Osteoblast (primary cell): ENCODE measurements at regions not wholly inside any gene's neighbourhood (a gene's known extent, or its start where the extent isn't known, plus 50 kb on each side); places are given as distances from the start of the nearest gene placed in this dataset.

Source experiments
- DNase-seq: peaks from one replicate; pipeline ENCODE4 v3.0.0; 2011; ENCODE audit warnings: low spot score, mixed read lengths; ENCODE audit not compliant: insufficient read length; ENCODE audit errors: missing footprints
- H2AFZ ChIP-seq: 2 replicates; pipeline ENCODE4 v1.6.0; 2011; ENCODE audit warnings: mild to moderate bottlenecking, low read length
- H3K27ac ChIP-seq: 2 replicates; pipeline ENCODE4 v1.5.1; 2011; ENCODE audit warnings: mild to moderate bottlenecking, low read depth, low read length, moderate library complexity
- H3K27me3 ChIP-seq: 2 replicates; pipeline ENCODE4 v1.6.0; 2012; ENCODE audit warnings: mild to moderate bottlenecking, control low read depth, inconsistent platforms, low read length, moderate library complexity; ENCODE audit not compliant: insufficient read depth
- H3K36me3 ChIP-seq: 2 replicates; pipeline ENCODE4 v1.5.1; 2011; ENCODE audit warnings: mild to moderate bottlenecking, low read length, control low read depth, moderate library complexity; ENCODE audit not compliant: insufficient read depth
- H3K4me1 ChIP-seq: 2 replicates; pipeline ENCODE4 v1.5.1; 2011; ENCODE audit warnings: mild to moderate bottlenecking, low read length, control low read depth, moderate library complexity; ENCODE audit not compliant: insufficient read depth
- H3K4me2 ChIP-seq: 2 replicates; pipeline ENCODE4 v1.6.0; 2011; ENCODE audit warnings: mild to moderate bottlenecking, low read length; ENCODE audit not compliant: insufficient read depth
- H3K4me3 ChIP-seq: fragments of 200-600 bp; sonication (generic); 3 replicates; pipeline ENCODE4 v1.5.1; 2012; ENCODE audit warnings: mild to moderate bottlenecking, low read length, inconsistent platforms; ENCODE audit not compliant: insufficient read depth
- H3K79me2 ChIP-seq: 2 replicates; pipeline ENCODE4 v1.6.0; 2012; ENCODE audit warnings: mild to moderate bottlenecking, low read length, control low read depth, inconsistent platforms; ENCODE audit not compliant: insufficient read depth
- H3K9me3 ChIP-seq: 2 replicates; pipeline ENCODE4 v1.5.1; 2011; ENCODE audit warnings: low read depth, low read length, control low read depth
- H4K20me1 ChIP-seq: 2 replicates; pipeline ENCODE4 v1.6.0; 2012; ENCODE audit warnings: mild to moderate bottlenecking, low read length, control low read depth; ENCODE audit not compliant: insufficient read depth
- TF ChIP-seq, protein P1 (sequence below): IDR thresholded peaks from 2 replicates; pipeline ENCODE4 v1.5.1; 2011; ENCODE audit warnings: mild to moderate bottlenecking, low read depth, low read length, moderate library complexity; ENCODE audit errors: extremely low read depth

GRCh38 chr2:21301871-21302455 lies 178.2 kb downstream of the TDRD15 start:
- H3K27ac ChIP-seq = no peak overlapping the region
- H2AFZ ChIP-seq = no peak overlapping the region
- no peak for DNase-seq
- H3K27me3 ChIP-seq = no peaks in the 10 kb centered on the region
- no peaks in the 10 kb centered on the region for H3K79me2 ChIP-seq
- H3K4me3 ChIP-seq = no peak overlapping the region
- H3K36me3 ChIP-seq = no peaks in the 10 kb centered on the region
- H3K4me1 ChIP-seq = no peaks in the 10 kb centered on the region
- TF ChIP-seq, protein P1, sequence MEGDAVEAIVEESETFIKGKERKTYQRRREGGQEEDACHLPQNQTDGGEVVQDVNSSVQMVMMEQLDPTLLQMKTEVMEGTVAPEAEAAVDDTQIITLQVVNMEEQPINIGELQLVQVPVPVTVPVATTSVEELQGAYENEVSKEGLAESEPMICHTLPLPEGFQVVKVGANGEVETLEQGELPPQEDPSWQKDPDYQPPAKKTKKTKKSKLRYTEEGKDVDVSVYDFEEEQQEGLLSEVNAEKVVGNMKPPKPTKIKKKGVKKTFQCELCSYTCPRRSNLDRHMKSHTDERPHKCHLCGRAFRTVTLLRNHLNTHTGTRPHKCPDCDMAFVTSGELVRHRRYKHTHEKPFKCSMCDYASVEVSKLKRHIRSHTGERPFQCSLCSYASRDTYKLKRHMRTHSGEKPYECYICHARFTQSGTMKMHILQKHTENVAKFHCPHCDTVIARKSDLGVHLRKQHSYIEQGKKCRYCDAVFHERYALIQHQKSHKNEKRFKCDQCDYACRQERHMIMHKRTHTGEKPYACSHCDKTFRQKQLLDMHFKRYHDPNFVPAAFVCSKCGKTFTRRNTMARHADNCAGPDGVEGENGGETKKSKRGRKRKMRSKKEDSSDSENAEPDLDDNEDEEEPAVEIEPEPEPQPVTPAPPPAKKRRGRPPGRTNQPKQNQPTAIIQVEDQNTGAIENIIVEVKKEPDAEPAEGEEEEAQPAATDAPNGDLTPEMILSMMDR = no peak
- peaks cover 2% of the 10 kb centered on the region for H3K9me3 ChIP-seq
- no peak overlapping the region for H3K4me2 ChIP-seq
- H4K20me1 ChIP-seq = no peaks in the 10 kb centered on the region

DNA sequence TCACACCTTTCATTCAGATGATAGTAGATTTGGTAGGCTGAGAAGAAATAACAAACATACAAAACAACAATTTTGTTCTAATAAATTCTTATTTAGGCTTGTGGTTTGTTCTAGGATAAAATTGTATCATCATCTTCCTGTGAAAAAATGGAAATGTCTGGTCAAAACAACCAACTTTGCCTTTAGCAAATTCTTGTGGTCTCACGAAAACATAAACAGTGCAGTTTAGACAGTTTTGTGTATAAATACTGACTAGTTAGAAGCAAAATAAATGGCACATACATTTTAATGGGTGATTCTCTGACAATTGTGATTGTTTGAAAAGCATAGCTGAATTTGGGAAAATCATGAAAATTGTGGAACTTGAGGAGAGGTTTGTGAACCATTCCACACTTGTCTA lies 180.1 kb downstream of the TDRD15 start:
- Histone ChIP-seq H2AFZ (no peak overlapping the region), H3K27ac (no peak overlapping the region), H3K79me2 (no peaks in the 10 kb centered on the region), H3K27me3 (no peaks in the 10 kb centered on the region), H3K36me3 (no peaks in the 10 kb centered on the region), H3K4me2 (no peak overlapping the region), H4K20me1 (no peaks in the 10 kb centered on the region), H3K4me3 (no peak overlapping the region), H3K9me3 (peaks cover 2% of the 10 kb centered on the region), H3K4me1 (no peaks in the 10 kb centered on the region)
- no peak for DNase-seq
- TF ChIP-seq, protein P1 = no peak

DNA sequence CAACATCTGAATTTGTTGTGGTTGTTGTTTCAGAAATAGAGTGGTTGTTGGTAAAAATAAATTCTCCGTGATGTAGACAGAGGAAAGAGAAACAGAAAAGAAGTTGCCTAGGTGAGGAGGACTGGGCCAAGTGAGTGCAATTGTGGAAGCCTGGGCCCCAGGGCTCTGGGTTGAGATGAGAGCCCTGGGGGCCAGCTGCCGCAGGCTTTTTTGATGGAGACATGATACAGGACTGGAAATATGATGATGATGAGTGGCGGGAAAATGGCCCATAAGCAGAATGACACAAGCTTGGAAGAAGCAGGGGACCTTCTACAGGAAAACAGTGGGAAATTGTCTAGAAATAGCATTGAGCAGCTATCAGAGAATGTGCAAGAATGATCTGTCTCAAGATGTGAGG lies 181.8 kb downstream of the TDRD15 start:
- Histone ChIP-seq H3K27ac (no peak overlapping the region), H3K27me3 (no peaks in the 10 kb centered on the region), H3K4me1 (no peaks in the 10 kb centered on the region), H3K79me2 (no peaks in the 10 kb centered on the region), H4K20me1 (no peaks in the 10 kb centered on the region), H3K4me3 (no peak overlapping the region), H2AFZ (no peak overlapping the region), H3K9me3 (peaks cover 2% of the 10 kb centered on the region), H3K36me3 (no peaks in the 10 kb centered on the region), H3K4me2 (no peak overlapping the region)
- no peak for DNase-seq
- TF ChIP-seq, protein P1 = no peak

GRCh38 chr2:21306235-21306634 lies 182.5 kb downstream of the TDRD15 start:
- Histone ChIP-seq H3K4me3 (no peak overlapping the region), H4K20me1 (no peaks in the 10 kb centered on the region), H3K4me2 (no peak overlapping the region), H3K4me1 (no peaks in the 10 kb centered on the region), H3K36me3 (no peaks in the 10 kb centered on the region), H3K9me3 (peaks cover 2% of the 10 kb centered on the region), H3K27ac (no peak overlapping the region), H3K79me2 (no peaks in the 10 kb centered on the region), H3K27me3 (no peaks in the 10 kb centered on the region), H2AFZ (no peak overlapping the region)
- TF ChIP-seq, protein P1 = no peak
- no peak for DNase-seq
